ENCODE measurements at regions not wholly inside any gene's neighbourhood (a gene's known extent, or its start where the extent isn't known, plus 50 kb on each side); places are given as distances from the start of the nearest gene placed in this dataset.

GRCh38 chr3:124274051-124274450 is 282.1 kb upstream of the ROPN1 start (continued):
- TF ChIP-seq ZBTB10 (CRISPR knock-in tag; IDR thresholded peaks at IDR 0.05; ENCODE audit: borderline replicate concordance) = no peak
- TF ChIP-seq ARHGAP35 (CRISPR knock-in tag; IDR thresholded peaks at IDR 0.05; ENCODE audit: borderline replicate concordance) = no peak
- TF ChIP-seq, protein P1, sequence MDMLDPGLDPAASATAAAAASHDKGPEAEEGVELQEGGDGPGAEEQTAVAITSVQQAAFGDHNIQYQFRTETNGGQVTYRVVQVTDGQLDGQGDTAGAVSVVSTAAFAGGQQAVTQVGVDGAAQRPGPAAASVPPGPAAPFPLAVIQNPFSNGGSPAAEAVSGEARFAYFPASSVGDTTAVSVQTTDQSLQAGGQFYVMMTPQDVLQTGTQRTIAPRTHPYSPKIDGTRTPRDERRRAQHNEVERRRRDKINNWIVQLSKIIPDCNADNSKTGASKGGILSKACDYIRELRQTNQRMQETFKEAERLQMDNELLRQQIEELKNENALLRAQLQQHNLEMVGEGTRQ (IDR thresholded peaks at IDR 0.05; ENCODE audit: low read depth, low read length) = no peak
- TF ChIP-seq, protein P1 (CRISPR knock-in tag; IDR thresholded peaks at IDR 0.05; ENCODE audit: borderline replicate concordance) = no peak
- TF ChIP-seq, protein P2, sequence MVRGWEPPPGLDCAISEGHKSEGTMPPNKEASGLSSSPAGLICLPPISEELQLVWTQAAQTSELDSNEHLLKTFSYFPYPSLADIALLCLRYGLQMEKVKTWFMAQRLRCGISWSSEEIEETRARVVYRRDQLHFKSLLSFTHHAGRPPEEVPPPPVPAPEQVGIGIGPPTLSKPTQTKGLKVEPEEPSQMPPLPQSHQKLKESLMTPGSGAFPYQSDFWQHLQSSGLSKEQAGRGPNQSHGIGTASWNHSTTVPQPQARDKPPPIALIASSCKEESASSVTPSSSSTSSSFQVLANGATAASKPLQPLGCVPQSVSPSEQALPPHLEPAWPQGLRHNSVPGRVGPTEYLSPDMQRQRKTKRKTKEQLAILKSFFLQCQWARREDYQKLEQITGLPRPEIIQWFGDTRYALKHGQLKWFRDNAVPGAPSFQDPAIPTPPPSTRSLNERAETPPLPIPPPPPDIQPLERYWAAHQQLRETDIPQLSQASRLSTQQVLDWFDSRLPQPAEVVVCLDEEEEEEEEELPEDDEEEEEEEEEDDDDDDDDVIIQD (CRISPR knock-in tag; IDR thresholded peaks at IDR 0.05; ENCODE audit: low read depth) = no peak
- no peak for TF ChIP-seq ZFP62 (CRISPR knock-in tag; IDR thresholded peaks at IDR 0.05)
- no peak for TF ChIP-seq GTF3A (CRISPR knock-in tag; conservative IDR thresholded peaks at IDR 0.05)
- TF ChIP-seq, protein P3, sequence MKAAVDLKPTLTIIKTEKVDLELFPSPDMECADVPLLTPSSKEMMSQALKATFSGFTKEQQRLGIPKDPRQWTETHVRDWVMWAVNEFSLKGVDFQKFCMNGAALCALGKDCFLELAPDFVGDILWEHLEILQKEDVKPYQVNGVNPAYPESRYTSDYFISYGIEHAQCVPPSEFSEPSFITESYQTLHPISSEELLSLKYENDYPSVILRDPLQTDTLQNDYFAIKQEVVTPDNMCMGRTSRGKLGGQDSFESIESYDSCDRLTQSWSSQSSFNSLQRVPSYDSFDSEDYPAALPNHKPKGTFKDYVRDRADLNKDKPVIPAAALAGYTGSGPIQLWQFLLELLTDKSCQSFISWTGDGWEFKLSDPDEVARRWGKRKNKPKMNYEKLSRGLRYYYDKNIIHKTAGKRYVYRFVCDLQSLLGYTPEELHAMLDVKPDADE (CRISPR knock-in tag; IDR thresholded peaks at IDR 0.05) = no peak
- no peak for TF ChIP-seq ZFP36L2 (CRISPR knock-in tag; IDR thresholded peaks at IDR 0.05)
- no peak for TF ChIP-seq ELF1 (CRISPR knock-in tag; IDR thresholded peaks at IDR 0.05)

Measured in HepG2 (cell line).